ENCODE measurements at regions not wholly inside any gene's neighbourhood (a gene's known extent, or its start where the extent isn't known, plus 50 kb on each side); places are given as distances from the start of the nearest gene placed in this dataset.
"Not testable (repeated sequence)": the region's sequence is repeated elsewhere in the genome, so short reads cannot be mapped to it uniquely, and the experiment has no call there.

DNA sequence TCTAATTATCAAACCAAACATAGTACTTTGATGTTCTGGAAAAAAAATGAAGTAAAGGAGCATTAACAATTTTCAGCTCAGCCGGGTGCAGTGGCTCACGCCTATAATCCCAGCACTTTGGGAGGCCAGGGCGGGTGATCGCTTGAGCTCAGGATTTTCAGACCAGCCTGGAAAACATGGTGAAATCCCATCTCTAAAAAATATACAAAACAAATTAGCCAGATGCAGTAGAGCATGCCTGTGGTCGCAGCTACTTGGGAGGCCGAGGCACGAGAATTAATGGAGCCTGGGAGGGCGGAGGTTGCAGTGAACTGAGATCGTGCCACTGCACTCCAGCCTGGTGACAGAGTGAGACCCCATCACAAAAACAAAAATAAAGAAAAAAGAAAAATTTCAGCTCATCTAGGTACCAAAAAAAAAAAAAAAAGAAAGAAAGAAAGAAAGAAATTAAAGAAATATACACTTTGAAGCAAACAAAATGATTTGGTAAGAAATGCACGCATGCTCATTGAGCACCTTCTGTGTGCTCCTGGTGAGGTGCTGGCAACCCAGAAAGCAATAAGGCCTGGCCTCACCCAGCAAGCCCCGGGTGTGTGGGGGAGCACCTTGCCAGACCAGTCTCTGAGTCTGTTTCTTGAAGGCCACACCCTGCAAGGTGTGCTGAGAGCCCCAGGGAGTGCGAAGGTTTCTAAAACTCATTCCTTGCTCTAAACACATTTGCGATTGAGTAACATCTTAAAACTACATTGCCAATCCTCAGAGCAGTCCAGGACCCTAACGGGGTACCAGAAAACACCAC is 133.5 kb downstream of the TFCP2L1 start:
- FAIRE-seq = no peak

DNA sequence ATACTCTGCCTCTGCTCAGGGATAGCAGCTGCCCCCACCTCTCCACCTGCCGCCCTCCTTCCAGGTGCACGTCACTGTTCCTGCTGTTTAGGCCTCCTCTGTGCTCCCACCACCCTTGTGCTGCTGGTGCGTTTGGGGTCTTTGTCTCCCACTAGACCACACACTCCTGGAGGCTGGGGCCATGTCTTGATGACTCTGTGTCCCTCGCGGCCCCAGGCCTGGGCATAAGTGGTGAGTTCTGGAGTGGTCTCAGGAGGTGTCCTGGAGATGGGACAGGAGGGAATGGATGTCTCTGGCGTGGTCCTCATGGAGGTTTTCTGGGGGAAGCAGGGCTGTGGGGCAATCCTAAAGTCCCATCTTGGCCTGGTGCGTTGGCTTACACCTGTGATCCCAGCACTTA is 132.1 kb downstream of the TFCP2L1 start:
- FAIRE-seq = no peak

DNA sequence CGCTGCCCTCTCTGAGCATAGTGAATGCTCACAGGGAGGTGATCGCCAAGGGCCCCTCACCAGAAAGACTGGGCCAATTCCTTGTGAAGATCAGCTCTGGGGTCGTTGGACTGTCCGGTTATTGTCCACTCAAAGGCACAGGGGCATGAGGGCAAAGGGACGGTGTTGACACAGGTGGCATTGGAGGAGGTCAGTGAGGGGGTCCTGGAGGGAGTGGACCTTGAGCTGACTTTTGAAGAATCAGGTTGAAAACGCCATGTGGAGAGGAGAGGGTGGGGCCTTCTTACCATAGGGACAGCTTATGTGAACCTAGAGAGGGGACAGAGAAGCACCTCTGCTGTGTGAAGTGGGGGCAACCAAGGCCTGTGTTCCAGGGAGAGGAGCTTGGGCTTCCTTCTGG is 131.5 kb downstream of the TFCP2L1 start:
- no peak for FAIRE-seq

DNA sequence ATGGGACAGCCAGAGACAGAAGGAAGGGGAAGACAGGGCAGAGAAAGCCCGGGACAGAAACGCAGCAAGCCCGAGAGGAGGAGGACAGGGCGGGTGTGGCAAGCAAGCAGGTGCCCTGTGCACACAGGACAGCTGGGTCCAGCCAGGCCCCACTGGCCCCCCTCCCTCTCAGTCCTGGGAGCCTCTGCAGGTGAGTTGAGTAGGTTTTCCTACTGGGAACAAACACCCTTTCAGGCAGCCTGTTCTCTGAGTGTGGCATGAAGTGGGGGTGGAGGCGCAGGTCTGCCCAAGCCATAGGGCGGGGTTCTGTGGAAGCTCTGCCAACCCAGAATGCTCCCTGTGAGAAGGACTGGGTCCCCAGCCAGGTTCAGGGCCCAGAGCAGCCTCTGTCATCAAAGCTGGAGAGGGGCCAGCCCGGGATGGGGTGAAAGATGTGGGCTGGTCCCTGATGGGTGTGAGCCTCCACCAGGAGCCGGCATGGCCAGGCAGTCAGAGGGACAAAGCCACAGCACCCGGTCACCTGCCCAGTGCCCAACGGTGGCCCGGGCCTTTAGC is 129.4 kb downstream of the TFCP2L1 start:
- no peak for FAIRE-seq

DNA sequence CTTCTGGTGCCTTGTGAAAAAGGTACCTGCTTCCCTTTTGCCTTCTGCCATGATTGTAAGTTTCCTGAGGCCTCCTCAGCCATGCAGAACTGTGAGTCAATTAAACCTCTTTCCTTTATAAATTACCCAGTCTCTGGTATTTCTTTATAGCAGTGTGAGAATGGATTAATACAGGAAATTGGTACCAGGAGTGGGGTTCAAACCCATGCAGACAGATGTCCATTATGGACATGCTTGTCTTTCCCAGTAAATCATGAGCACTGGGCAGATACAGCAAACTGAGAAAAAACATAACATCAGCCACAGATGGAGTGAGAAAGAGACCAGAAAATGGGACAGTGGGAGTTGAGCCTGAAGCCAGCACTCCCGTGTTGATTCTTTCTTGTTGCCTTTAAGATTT is 127.5 kb downstream of the TFCP2L1 start:
- not testable (repeated sequence) for FAIRE-seq

DNA sequence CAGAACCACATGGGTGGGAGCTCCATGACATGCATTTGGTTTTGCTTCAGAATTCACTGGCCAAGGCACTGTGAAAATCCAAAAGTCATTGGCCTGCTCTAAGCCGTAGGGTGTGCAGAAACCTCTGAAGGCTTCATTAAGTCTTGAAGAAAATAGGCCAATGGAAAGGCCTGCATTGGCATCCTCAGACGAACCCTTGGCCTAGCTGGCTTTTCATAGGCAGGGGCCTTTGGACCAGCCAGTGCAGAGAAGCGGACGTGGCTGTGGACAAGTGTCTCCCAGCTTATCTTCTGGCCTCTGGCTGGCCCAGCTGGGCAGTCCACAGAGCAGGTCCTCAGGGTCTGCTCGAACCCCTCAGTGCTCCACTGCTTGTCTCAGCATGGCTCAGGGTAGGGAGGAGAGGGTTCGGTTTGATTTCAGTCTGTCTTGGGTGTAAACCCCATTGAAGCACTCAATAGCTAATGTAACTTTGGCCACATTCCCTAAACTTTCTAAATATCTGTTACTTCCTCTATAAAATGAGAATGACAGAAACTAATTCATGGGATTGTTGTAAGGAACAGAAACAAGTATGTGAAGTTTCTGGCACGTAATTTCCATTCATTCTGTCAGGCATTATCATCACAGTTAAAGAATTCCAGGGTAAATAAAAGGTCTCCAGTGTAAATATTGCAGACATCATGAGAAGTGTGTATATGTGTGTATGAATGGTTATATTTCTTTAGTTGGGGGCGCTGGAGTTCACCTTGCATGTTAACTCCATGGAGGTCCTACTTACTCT is 125.5 kb downstream of the TFCP2L1 start:
- no peak for FAIRE-seq

DNA sequence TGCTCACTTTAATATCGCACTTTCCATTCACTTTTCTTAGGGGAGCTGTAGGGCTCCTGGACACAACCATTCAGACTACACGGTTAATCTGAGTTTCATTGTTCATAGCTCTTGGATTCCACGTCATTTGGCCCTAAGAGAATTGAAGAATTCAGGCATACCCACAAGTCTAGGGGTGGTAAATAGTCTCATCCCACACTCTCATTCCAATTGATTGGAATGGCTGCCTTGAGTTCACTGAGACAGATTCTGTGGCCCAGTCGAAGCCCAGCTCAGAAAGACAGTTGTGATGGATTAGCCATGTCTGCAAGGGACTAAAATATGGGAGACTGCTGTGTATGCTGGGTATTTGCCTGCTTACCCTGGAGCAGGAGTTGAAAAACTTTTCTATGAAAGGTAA is 124.6 kb downstream of the TFCP2L1 start:
- FAIRE-seq = no peak

DNA sequence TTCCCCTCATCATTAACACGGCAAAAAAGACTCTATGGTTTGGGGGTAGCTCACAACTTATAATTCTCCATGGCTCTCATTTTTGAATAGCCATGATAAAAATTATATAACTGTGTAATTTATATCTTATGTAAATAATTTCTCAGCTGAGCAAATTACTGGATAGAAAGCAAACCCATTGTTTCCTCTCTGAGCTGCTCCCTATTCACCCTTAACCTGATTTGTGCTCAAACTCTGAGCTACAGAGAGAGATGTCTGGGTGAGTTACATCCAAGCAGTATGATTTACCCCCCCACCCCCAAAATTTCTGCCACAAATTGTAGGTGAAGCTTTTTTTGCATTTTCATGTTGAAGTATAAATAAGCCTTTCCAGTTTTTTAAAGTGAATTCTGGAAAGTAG is 123.7 kb downstream of the TFCP2L1 start:
- no peak for FAIRE-seq

DNA sequence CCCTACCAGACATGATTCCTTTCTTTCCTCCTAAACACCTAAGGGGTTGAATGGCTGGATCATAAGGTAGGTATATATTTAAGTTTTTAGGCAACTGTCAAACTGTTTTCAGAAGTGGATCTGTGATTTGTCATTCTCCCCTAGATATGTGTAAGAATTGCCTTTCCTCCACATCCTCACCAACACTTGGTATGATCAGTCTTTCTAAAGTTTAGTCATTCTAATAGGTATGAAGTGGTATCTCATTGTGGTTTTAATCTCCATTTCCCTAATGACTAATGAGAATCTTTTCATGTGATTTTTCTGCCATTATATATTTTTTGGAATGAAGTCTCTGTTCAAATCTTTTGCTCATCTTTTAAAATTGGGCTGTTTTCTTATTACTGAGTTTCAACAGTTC is 122.1 kb downstream of the TFCP2L1 start:
- FAIRE-seq = no peak

DNA sequence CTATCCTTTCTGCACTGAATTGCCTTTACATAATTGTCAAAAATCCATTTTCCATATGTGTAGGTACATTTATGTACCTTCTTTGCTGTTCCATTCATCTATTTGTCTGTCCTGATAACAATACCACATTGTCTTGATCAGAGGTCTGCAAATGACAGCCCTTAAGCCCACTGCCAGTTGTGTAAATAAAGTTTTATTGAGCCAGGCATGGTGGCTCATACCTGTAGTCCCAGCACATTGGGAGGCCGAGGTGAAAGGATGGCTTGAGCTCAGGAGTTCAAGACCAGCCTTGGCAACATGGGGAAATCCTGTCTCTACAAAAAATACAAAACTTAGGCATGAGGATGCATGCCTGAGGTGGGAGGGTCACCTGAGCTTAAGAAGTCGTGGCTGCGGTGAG is 121.0 kb downstream of the TFCP2L1 start:
- FAIRE-seq = no peak

DNA sequence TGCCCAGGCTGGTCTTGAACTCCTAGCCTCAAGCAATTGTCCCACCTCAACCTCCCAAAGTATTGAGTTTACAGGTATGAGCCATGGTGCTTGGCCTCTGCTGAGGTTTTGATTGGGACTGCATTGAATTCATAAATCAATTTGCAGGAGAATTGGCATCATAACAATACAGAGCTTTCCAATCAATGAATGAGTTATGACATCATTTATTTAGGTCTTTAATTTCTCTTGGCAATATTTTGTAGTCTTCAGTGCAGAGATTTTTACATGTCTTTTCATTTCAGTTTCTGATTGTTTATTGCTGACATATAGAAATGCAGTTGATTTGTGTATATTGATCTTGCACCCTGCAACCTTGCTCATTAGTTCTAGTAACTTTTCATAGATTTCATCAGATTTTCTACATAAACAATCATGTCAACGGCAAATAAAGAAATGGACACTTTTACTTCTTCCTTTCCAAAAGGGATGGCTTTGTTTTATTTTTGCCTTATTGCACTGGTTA is 119.9 kb downstream of the TFCP2L1 start:
- no peak for FAIRE-seq
